Inflammatory macrophage treated with lipopolysaccharide for 4 hours (primary cell): ENCODE measurements at regions not wholly inside any gene's neighbourhood (a gene's known extent, or its start where the extent isn't known, plus 50 kb on each side); places are given as distances from the start of the nearest gene placed in this dataset.

Experiments
- DNase-seq: peaks from one replicate; pipeline ENCODE4 v3.0.0-alpha.2; 2020

DNA sequence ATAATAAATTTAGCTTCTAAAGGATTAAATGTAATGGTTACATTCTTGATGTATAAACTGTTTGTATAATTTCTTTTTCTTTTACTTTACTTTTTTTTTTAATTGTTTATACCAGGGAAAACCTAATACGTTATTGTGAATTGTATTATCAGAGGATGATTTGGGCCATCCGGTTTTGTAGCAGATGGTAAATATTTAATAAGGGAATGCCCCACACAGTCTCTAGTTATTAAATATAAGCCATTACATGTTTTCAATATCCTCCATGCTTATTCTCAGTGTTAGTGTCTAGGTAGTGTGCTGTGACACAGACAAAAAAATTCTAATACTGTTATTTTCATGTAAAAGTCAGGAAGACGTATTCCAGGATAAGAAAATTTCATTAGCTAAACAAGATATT, 553.9 kb downstream of the ZNF804A start:
- no peak for DNase-seq

DNA sequence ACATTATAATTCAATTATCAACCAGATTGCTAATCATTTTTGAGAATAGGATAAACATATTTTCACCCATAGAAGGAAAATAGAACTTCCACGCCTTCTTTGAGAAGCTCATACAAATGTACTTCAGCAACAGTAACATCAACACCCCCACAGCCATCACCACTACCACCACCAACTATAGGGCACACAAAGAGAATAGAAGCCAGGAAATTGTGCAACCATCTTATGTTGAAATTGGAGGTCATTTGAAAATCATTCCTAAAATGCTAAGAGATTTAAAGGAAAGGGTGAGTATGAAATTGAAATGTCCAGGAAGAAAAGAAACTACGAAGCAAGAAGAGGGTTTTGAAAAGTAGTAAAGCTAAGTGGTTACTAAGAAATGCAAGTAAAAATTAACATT, 563.4 kb downstream of the ZNF804A start:
- DNase-seq, result no peak

DNA sequence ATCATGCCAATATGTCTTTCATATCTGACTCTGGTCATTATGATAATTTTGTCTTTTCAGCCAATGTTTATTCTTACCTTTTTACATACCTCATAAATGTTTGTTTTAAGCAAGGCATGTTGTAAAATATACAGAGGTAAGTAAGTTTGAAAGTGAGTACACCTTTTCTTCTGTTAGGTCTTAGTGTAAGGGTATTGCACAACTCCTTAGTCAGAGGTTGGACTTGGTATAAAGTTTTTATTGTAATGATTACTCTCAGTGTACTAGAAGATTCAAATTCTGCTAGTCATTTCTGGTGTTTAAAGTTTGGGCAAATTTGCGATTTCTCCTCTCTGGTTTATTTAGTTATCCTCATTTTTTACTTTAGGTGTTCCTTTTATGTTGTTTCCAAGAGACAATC, 564.3 kb upstream of the FSIP2 start:
- DNase-seq, result no peak

DNA sequence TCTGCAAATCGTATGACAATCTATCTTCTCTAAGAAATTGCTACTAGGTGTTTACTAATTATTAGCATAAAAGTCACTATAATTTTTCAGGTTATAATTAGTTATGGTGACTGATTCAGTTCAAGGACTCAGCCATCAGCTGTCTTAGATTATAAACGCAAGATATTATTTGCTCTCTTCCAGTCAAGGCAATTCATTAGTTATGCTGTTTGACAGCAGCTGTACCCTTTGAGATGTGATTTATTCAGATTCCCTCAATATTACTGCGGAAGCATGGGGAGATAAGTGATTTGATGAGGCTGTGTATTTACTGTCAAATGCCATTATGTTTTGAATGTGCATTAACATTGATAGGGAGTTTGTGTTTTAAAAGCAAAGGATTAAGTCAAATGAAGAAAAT, 558.9 kb upstream of the FSIP2 start:
- DNase-seq, result no peak

DNA sequence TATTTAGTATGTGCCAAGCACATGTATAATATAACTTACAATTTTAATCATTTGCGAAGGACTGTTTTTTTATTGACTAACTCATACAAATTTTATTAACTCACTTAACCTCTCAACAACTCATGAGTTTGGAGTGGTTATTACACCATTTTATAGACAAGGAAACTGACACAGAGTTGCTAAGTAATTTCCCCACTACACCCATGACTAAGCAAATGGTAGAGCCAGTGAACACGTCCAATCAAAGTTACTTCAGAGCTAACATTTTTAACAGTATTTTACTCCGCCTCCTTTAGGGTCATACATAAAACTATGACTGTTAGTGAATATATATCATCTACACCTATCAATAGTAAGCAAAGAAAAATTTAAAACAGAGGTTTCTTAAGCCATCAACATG, 556.7 kb upstream of the FSIP2 start:
- no peak for DNase-seq

DNA sequence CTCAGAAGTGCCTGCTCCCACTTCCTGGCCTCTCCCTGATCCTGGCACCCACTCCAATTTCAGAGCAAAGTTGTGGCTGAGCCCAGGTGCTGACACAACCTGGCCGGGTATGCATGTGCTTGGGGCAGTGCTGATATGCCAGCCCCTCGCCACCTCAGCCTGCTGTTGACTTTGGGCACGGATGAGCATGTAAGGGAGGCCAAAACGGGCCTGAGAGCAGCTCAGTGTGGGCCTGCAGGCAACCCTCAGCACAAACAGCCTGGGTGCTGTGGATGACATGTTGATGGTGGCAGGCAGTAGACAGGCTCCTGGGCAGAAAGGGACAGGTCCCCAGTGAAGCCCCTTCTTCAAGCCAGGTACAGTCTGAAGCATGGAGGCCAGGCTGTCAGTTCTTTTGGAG, 553.6 kb upstream of the FSIP2 start:
- DNase-seq, result no peak

DNA sequence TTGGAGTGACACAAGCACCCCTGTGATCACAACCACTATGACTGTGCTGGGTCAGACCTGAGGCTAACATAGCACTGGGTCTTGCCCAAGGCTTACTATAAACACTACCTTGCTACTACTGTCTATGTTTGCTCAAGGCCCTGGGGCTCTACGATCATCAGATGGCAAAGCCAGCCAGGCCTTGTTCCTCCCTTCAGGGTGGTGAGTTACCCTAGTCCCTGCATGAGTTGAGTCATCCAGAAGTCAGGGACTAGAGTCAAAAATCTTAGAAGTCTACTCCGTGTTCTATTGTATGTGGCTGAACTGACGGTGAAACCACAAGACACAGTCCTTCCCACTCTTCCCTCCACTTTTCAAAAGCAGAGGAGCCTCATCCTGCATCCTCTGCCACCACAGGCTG, 551.2 kb upstream of the FSIP2 start:
- no peak for DNase-seq

DNA sequence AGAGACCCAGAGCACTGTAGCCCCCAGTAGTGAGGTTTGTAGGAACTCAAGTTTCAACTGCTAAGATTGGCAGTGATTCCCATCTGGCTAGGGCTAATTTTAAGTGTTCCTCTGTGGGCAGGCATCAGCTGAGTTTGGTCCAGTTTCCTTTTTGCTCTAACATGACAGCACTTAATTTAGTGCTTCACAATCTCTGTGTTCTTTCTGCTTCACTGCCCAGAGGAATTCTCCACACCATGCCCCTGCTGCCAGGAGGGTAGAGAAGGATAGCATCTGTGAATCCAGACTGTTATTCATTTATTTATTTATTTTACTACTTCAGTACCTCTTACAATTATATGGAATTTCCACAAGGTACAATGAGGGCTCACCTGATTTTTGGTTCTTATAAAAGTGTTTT, 549.9 kb upstream of the FSIP2 start:
- DNase-seq, result no peak

DNA sequence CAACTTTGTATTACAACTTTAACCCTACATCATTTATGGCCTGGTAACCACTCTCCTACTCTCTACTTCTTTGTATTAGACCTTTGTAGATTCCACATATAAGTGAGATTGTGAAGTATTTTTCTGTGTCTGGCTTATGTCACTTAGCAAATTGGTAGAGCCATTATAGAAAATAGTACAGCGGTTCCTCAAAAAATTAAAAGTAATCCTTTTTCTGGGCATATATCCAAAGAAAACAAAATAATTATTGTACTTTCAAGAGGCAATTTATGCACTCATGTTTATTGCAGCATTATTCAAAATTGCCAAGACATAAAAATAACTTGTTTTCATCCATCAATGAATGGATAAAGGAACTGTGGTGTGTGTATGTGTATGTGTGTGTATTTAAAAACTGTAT, 537.5 kb upstream of the FSIP2 start:
- DNase-seq, result no peak

DNA sequence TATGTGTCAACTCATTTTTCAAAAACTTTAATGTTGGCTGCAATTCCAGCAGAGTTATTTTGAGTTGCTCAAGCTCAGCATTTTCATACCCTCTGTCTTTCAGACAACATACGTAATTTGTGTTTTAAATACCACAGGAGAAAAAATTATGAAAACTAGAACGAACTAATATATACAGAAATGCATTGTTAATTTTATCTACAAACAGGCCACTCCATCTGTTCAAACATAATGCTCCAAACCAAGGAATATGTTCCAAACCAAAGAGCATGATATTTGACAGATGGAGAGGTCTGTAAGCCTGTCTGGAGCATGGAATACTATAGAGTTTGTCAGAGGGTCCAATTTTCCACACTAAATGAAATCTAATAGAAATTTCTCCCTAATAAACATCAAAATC, 536.2 kb upstream of the FSIP2 start:
- DNase-seq, result no peak

DNA sequence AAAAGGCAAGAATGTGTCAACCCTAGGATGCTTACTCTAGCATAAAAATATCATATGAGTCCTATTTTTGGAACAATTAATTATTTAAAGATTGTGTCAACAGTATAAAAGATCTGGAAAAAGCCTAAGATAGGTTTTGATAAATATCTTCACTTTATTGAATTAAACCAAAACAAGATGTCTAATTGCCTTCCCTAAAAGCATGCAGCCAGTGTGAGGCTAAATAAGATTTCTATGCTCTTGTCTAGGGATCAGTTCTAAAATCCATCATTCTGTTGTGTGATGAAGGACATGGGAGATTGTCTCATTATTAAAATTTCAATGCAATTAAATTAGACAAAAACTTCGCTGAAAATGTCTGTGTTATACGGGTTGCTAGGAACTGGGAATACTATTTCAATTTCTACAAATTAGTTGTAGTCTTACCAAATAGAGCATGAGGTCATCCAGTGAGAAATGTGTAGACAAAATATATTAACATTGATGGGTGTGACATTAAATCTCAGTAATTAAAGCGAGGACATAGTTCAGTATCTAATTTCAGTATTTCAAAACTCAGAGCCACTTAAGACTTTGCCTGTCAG, 535.6 kb upstream of the FSIP2 start:
- DNase-seq, result no peak

DNA sequence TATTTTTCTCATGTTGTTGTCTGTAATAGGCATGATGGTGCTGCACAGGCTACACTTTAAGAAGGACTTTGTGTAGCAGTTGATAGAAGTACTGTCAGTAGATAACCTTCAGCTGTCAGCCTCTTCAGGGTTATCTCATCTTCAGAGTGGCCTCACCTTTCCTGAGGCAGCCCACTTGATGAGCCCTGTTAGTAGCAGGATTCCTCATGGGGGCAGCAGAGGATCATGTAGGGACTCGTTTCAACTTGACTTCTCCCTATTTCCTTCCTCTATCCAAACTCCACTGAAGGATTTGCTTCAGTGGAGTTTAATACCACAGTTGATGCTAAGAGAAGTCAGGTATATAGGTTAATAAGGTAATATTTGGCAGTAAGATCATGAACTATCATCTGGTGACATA, 530.3 kb upstream of the FSIP2 start:
- DNase-seq, result no peak

DNA sequence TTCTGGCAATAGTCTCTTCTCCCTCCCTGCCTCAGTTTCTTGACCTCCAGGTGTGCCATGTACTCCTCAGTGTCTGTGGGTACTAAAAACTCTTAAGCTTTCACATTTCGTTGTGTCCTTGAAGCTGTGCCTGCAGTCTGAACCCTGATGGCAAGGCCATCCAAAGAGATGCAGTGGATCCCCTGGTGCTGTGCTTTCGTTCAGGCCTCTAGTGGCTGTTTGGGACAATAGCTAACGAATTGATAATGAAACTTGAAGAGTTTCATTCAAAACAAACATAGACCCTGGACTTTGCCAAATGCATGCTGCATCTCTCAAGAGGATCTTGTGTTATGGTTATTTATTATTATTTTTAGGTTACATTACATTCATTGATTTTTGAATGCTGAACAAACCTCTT, 523.1 kb upstream of the FSIP2 start:
- no peak for DNase-seq

DNA sequence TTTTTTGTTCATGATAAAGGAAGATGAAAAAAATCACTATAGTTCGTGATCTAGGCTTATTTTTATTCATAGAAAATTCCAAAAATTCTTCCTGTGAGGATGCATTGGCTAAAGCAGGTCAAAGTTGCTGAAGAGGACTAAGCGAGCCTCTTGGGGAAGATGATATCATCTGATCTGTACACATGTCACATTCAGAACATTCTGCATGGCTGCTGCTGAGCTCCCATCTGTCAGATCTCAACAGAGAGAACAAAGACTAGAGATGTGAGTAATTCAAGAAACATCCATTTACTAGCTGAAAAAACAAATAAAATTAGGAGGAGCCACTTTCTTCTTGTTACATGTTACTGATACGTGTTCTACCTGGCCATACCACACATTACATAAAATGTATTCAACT, 518.6 kb upstream of the FSIP2 start:
- DNase-seq, result no peak

DNA sequence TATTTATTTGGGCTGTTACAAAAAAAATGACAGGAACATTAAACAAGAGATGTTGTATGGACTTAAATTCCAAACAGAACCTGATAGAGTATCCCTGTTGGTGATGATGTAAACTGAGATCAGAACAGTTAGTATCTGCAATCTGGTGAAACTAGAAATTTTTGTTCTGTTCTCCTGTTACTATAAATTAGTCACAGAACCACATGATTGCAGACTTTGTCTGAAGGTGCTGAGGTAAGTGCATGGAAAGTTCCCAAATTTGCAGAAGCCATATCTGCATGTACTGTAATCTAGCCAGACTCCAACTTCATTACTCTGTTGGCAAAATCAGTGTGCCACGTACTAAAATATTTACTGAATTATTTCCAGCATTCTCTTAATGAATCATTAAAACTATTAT, 516.3 kb upstream of the FSIP2 start:
- no peak for DNase-seq

DNA sequence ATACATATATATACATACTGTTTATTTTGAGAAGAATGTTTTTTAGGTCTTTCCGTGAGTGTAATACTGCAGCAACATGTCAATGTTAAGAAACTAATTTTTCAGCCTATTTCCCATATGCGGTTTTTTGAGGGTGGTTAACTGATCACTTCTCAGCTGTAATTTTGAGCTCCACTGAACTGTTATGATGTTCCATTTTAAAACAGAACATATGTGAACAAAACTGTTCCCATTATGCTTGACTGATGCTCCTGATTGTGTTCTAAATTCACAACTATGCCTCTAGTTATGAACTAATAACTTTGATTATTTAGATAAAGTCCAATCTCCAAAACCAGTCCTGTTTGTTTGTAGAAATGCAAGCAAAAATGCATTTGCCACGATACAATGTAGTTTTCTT, 511.2 kb upstream of the FSIP2 start:
- no peak for DNase-seq

DNA sequence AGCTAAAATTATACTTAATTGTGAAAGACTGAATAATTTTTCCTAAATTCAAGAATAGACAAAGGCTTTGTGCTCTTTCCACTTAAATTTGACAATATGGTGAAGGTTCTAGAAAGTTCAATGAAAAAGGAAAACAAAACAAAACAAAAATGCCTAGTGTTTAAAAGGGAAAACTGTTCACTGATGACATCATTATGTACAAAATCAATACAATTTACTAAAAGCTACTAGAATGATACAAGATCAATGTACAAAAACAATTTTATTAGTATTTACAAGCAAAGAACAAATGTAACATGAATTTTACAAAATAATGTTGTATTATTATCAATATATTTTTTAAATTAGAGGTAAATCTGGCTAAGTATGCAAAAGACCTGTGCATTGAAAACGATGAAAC, 499.1 kb upstream of the FSIP2 start:
- DNase-seq, result no peak

DNA sequence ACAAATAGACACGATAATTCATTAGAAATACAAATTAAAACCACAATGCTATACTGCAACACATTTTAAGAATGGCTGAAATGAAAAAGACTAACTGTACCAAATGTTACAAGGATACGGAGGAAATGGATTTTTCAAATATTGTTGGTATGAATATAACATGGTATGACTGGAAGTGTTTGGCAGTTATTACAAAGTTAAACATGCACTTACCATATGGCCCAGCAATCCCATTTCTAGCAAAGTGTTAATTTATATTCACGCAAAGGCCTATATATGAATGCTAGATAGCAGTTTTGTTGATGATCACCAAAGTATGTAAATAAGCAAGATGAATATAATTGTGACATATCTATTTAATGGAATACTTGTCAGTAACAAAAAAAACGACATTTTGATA, 497.8 kb upstream of the FSIP2 start:
- no peak for DNase-seq

DNA sequence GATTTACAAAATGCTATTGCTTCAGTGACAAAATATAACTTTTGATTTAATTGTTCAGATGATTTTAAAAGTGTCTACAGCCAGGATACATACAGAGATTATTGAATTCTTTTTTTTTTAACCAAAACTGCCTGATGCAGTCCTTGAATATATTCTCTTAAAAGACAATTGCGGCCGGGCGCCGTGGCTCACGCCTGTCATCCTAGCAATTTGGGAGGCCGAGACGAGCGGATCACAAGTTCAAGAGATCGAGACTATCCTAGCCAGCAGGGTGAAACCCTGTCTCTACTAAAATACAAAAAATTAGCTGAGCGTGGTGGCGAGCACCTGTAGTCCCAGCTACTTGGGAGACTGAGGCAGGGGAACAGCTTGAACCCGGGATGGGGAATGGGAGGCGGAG, 497.0 kb upstream of the FSIP2 start:
- no peak for DNase-seq

DNA sequence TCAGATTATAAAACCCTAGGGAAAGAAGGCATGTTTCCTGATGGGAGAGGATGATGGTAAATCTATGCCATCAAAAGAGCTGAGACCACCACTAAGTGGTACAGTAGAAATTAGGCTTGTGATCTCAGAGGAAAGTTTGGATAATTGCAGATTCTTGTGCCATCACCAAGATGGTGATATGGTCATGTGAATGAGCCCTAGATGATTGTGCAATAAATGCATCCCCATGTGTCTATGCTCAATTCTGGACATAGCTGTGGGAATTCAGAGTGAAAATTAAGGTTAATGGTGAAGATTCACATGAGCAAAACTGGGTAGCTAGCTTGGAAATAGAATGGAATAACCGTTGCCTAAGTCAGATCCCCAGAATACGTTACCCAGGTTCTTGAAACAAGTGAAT, 496.1 kb upstream of the FSIP2 start:
- no peak for DNase-seq

DNA sequence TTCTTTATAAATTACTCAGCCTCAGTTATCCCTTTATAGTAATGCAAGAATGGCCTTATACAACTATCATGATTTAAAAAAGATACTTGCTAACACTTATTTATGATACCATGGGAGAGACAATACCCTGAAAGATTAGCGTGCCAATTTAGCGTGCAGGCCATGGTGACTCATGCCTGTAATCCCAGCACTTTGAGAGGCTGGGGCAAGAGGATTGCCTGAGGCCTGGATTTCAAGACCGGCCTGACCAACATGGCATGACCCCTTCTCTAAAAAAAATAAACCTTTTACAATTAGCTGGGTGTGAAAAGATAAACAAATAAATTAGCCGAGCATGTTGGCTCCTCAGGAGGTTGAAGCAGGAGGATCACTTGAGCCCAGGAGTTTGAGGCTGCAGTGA, 493.4 kb upstream of the FSIP2 start:
- DNase-seq, result no peak

DNA sequence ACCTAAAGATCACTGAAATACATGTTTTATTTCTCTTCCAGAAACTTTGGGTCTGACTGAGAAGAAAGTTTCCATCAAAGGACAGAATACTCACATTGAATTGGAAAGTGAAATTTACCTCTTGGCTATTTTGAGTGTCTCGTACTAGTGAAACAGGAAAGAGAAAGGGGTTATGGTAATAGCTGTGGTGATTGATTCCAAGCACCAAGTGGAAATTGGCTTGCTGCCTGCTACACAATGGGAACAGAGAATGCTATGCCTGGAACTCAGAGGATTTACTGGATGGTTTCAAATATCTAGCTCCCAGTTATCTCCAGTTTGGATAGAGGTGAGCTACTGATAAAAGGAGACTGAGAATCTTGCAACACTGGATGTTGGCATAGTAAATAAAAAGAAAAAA, 492.8 kb upstream of the FSIP2 start:
- no peak for DNase-seq

DNA sequence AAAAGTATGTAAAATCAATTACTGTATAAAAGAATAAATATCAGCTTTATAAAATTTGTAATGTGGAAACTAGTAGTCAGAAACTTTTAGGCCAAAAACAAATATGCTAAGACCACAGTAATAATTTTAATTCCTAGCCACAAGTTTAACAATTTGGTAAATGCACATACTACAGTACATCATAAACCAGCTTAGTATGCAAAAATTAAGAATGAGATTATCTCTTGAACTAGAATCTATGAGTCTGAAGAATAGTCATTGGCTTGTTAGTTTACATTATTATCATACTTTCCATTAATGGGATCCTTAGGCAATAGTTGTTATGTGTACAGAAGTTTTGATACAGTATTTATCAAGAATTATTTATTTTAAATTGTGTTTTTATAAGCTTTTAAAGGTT, 491.9 kb upstream of the FSIP2 start:
- no peak for DNase-seq

DNA sequence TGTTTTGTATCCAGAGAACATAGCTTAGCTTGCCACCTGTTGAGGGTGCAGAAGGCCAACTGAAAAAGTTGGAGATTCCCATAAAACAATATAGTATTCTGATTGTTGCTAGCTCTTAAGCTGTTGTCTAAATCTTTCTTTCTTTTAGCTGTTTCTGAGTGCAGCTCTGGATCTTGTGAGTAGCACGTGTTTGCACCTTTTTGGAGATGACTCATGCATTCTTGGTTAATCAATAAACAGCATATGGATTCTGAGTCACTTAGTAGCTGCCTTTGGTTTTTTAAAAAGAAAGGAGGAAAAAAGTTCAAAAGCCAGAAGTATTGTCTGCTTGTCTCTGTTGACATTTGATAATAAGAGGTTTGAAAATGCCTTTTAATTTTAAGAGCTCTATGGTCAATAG, 483.0 kb upstream of the FSIP2 start:
- DNase-seq, result no peak

DNA sequence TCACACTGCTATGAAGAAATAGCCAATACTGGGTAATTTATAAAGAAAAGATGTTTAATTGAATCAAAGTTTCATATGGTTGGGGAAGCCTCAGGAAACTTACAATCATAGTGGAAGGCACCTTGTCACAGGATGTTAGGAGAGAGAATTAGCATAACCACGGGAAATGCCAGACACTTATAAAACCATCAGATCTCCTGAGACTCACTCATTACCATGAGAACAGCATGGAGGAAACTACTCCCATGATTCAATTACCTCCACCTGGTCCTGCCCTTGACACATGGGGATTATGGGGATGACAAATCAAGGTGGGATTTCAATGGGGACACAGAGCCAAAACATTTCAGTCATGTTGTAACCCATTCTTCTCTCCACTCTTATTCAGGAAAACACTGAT, 472.9 kb upstream of the FSIP2 start:
- no peak for DNase-seq

DNA sequence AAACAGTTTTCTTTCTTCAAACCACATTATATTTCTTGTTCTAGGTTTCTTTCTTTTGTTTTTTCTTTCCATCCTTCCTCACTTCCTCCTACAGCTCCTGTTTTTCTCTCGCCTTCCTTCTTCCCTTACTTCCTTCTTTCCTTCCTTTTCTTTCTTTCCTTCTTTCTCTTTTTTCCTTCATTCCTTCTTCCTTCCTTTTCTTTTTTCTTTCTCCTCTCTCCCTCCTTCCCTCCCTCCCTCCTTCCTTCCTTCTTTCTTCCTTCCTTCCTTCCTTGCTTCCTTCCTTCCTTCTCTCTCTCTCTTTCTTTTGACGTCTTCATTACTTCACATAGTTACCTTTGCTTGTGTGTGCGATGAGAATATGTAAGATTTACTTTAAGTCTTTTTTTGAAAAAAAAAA, 470.0 kb upstream of the FSIP2 start:
- DNase-seq, result no peak
